NCI-H460 (cell line): ENCODE measurements at regions not wholly inside any gene's neighbourhood (a gene's known extent, or its start where the extent isn't known, plus 50 kb on each side); places are given as distances from the start of the nearest gene placed in this dataset.

Source experiments
- DNase-seq: peaks from one replicate; pipeline ENCODE4 v3.0.0-alpha.2; 2016; ENCODE audit warnings: low read depth; ENCODE audit errors: extremely low read depth

DNA sequence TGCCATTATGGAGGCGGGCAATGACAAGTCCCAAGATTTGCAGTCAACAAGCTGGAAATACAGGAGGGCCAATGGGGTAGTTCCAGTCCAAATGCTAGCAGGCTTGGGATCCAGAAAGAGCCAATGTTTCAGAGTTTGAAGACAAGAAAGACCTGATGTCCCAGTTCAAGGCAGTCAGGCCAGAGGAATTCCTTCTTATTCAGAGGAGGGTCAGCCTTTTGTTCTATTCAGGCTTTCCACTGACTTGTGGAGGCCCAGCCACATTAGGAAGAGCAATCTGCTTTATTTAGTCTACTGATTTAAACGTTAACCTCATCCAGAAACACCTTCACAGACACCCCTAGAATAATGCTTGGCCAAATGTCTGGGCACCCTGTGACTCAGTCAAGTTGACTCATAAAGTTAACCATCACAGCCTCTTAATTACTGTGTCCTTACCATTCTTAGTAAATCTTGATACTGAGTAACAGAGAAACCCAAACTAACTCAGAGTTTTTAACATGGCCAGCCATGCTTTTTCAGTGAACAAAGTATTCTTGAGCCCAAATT, 50.9 kb upstream of the NPHP3 start:
- no peak for DNase-seq

DNA sequence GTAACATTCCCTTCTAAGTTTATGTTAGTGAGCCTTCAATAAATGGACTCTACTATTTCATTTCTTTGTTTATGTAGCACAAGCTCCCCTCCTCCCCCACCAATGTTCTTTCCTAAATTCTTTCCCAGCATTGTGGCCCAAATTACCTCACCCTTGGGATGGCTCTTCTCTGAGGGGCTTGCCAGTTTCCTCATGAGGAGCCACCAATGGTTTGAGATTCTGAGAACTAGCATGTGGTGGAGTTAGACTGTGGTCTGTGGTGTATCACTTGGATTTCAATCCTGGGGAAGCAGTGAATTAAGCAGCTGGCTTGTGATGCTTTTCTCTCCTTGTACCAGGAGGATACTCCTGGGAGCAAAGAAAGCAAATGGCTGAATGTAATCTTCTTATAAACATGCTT, 50.0 kb upstream of the NPHP3 start:
- no peak for DNase-seq
